ENCODE measurements at regions not wholly inside any gene's neighbourhood (a gene's known extent, or its start where the extent isn't known, plus 50 kb on each side); places are given as distances from the start of the nearest gene placed in this dataset.
"Not testable (repeated sequence)": the region's sequence is repeated elsewhere in the genome, so short reads cannot be mapped to it uniquely, and the experiment has no call there.

DNA sequence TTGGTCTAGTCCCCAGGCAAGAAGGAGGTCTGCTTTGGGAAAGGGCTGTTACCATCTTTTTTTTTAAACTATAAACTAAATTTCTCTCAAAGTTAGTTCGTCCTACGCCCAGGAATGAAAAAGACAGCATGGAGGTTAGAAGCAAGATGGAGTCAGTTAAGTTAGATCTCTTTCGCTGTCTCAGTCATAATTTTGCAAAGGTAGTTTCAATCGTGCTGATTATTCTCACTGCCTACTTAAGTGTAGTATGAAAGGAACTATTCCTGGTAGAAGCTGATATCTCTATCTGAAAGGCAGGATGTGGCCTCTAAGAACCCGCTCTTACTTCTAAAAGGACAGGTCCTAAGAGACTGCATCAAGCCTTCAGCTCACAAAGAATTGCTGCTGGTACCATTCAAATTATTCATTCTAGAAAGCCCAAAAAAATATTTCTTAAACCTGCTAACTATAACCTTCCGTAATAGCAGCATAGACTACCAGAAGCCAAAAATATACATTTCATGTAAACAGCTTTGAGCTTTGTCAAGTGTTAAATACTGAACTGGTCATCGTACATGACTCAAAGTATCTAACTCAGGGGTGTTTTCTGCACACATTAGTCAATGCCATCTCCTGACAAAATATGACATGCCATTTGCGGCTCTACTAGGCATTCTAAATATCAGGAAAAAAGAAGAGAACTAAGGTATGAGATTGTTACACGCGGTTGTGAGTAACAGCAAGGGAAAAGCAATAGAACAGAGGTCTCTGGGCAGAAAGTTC lies 96.0 kb upstream of the CCDC80 start:
- no peak for DNase-seq

DNA sequence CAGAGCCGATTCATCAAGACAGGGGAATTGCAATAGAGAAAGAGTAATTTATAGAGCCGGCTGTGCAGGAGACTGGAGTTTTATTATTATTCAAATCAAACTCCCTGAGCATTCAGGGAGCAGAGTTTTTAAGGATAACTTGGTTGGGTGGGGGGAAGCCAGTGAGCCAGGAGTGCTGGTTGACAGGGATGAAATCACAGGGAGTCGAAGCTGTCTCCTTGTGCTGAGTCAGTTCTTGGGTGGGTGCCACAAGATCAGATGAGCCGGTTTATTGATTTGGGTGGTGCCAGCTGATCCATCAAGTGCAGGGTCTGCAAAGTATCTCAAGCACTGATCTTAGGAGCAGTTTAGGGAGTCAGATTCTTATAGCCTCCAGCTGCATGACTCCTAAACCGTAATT lies 95.4 kb upstream of the CCDC80 start:
- no peak for DNase-seq

DNA sequence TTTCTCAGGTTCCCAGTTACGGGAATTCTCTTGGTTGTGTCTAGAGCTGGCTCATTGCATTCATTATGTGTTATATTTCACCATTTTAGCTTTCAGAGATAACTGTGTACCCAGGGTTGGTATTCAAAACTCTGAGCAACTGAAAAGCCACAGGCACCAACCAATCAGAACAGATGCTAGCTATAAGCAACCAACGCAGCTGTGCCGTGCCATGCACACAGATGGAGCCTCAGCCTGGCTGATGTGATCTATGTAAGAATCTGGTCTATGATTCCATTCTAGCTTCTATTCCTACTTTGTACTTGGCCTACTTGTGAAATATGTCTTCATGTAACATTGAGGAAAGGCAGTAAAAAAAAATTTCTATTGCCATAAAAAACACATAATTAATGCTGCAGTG lies 95.0 kb upstream of the CCDC80 start:
- no peak for DNase-seq

DNA sequence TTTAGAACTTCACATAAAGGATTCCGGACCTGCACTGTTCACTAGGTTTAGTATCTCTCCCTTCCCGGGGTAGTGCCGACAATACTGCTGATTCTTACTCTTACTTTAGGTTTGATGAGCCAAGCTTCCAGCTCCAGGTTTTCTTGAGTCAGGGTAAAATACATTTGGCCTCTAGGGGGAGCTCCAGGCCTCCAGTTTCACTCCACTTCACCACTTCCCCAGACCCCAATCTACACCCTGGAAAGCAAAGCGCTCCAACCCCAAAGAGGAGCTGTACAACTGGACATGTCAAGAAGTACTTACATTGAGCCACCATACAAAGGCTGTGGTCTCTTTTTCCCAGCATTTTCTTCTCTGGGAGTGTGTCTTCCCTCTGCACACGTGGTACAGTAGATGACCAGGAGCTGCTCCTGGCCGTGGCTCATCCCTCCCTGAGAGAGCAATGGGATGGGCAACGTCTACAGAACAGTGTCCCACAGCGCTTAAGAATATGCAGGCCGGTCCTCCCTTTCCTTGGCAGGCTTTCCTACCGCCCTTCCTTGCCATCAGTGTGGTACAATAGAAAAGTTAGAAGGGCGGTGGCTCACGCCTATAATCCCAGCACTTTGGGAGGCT lies 93.9 kb upstream of the CCDC80 start:
- peak; percentile 36 for DNase-seq

DNA sequence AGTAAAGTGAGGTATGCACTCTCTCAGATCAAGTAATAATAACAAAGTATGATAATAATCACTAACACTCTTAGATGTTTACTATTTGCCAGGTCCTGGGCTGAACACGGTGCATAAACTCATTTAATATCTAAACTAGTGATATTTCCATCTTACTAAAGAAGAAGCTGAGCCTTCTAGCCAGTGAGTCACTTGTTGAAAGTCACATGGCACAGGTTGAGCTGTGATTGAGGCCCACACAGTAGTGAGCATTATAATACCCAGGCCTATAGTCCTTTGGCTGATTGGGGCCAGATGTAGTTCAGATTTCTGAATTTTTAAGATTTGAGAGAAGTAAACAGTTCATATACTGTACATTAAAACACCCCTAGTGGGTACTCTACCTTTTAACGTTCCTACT lies 93.2 kb upstream of the CCDC80 start:
- no peak for DNase-seq

DNA sequence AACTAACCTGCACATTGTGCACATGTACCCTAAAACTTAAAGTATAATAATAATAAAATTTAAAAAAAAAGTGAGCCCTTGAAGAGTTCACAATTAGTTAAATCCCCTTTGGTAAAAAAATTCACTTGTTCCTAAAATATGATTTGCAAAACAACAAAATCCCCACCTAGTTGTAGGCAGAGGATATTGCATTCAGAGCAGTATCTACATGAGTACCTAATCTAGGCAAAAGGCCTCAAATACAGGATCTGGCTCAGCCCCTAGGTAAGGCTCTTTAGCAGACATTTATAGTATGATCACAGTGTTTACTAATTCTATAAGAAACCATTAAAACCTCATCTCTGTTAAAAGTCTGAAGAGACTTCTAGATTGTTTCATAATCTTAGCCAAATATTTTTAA lies 89.3 kb upstream of the CCDC80 start:
- no peak for DNase-seq

DNA sequence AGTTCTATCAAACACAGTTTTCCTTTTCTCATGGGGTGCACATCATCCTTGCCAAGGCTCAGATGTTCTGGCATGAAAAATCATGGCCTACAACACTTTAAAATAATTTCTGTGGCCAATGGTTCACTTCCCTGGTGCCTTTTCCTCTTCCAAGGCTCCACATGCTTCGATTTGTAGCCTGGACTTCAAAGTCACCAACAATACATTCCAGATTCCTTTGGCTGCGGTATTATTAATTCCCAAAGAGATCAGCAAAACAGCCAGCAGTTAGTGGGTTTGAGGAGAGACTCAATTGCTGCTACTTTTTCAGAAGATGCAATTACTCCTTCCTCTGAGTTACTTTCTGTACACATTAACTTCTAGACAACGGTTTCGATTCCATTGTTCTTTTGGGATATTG lies 80.3 kb upstream of the CCDC80 start:
- DNase-seq, result no peak

DNA sequence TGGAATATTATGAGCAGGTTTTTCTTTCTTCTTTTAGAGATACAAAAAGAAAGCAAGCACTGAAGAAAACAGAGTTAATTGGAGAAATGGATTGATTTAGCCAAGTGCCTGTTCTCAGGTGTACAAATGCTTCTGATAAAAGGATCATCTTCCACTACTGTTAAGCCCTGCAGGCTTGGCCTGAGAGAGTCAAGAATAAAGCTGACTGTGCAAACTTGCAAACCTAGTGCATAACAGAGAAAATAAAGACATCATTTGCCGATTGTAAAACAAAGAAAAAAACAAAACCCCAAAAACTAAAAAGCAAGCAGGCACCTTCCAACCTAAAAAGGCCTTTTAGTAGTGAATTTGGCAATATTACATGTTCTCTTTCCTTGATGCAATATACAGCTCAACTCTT lies 78.0 kb upstream of the CCDC80 start:
- no peak for DNase-seq

DNA sequence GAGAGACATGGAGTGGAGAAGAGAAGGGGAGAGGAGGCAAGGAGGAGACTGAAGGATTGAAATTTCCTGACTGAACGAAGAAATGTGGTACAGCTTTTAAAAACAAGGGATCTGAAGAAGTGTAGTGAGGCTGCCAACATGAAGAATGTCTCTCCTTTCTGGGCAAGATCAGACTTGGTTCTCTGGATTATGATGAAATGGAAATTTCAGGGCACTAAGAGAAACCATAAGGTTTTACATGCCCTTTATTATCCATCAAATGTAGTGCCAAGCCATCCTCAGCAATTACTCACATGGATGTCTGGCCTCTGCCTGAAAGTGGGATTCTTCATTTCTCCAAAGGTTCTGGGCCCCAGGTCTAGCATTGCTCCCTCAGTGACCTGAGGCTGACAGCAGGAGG lies 77.6 kb upstream of the CCDC80 start:
- no peak for DNase-seq

DNA sequence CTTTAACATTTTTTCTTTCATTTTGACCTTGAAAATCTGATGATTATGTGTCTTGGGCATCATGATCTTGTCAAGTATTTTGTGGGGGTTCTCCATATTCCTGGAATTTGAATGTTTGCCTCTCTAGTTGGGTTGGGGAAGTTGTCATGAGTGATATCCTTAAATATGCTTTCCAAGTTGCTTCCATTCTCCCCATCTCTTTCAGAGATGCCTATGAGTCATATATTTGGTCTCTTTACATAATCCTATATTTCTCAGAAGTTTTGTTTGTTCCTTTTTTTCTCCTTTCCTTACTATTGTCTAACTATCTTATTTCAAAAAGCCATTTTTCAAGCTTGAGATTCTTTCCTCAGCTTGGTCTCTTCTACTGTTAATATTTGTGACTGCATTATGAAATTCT lies 69.0 kb upstream of the CCDC80 start:
- no peak for DNase-seq

DNA sequence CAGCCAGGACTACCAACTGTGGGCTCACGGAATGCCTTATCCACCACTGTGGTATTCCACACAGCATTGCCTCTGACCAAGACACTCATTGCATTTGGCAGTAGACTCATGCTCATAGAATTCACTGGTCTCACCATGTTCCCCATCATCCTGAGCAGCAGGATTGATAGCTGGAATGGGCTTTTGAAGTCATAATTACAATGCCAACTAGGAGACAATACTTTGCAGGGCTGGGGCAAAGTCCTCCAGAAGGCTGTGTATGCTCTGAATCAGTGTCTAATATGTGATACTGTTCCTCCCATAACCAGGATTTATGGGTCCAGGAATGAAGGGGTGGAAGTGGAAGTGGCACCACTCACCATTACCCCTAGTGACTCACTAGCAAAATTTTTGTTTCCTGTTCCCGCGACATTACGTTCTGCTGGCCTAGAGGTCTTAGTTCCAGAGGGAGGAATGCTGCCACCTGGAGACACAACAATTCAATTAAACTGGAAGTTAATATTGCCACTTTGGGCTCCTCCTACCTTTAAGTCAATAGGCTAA lies 58.6 kb upstream of the CCDC80 start:
- no peak for DNase-seq

DNA sequence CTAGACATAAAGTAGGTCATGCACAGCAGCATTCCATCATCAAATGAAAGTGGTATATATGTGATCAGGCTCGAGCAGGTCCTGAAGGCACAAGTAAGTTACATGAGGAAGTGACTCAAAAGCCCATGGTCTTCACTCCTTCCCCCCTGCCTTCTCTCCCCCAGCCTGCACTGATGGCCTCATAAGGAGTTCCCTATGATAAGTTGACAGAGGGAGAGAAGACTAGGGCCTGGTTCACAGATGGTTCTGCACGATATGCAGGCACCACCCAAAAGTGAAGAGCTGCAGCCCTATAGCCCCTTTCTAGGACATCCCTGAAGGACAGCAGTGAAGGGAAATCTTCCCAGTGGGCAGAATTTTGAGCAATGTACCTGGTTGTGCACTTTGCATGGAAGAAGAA lies 57.5 kb upstream of the CCDC80 start:
- not testable (repeated sequence) for DNase-seq

DNA sequence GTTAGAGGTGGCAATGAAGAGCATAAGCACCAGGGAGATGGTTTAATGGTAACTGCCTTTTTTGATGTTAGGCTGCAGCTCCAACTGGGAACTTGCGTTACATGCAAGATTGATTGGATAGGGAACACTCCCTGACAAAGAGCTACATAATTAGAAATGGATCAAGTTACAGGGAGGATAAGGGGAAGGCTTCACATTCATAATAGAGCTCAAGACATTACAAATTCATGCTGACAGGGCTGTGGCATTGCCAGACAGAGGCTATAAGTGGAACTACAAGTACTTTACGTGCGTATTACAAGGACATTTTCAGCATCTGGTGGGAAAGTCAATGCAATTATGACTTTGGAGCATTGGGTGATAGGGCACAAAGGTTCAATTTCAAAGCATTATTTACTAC lies 55.3 kb upstream of the CCDC80 start:
- not testable (repeated sequence) for DNase-seq

DNA sequence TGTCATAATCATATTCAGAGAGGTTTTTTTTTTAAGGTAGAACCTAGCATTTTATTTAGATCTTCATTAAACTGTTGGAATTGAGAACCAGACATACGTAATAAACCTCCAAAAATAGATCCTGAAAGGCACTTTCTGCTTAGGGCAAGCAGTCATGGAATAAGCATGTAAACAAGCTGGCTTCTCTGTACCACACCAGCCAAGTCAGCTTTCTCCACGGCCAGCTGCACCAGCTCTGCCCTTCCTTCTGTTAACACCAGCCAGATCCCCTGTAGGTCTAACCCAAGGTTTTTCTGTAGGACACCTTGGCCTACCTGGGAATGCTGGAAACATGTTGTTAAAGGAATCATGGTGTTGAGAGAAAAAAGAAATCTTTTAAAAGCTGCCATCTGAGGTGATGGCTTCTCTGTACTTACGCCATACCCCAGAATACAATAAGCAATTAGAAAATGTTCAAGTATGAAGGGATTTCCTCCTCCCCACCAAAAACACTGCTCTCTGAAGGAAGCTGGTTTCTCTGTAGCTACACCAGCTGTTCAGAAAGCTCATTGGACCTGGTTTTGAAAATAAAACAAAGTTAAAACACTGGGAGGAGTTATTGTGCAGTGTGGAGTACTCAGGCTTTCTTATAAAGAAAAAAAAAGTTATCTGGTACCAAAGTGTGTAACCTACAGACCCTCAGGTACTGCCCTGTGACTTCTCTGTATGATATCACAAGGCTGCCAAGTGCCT lies 54.6 kb upstream of the CCDC80 start:
- not testable (repeated sequence) for DNase-seq

DNA sequence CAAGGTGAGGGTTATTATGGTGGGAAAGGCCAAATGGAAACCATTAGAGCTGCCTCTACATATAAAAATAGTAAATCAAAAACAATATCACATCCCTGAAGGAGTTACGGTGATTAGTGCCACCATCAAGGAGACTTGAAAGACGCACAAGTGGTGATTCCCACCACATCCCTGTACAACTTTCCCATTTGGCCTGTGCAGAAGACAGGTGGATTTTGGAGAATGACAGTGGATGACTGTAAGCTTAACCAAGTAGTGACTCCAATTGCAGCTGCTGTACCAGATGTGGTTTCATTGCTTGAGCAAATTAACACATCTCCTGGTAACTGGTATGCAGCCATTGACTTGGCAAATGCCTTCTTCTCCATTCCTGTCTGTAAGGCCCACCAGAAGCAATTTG lies 54.0 kb upstream of the CCDC80 start:
- not testable (repeated sequence) for DNase-seq

DNA sequence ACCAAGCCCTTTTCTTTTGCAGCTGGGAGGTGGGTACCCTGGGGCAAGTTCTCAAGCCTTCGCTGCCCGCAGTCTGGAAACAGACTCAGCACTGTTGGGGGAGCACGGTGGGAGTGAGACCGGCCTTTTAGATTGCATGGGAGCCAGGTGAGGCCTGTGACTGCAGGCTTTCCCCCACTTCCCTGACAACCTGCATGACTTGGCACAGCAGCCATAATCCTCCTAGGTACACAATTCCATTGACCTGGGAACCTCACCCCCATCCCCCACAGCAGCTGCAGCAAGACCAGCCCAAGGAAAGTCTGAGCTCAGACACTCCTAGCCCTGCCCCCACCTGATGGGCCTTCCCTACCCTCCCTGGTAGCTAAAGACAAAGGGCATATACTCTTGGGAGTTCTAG lies 52.2 kb upstream of the CCDC80 start:
- no peak for DNase-seq

Measured in renal pelvis (tissue), 1 donor.